Stomach smooth muscle (tissue), 2 donors: ENCODE measurements at regions not wholly inside any gene's neighbourhood (a gene's known extent, or its start where the extent isn't known, plus 50 kb on each side); places are given as distances from the start of the nearest gene placed in this dataset.

ENCODE experiments used
- H3K27ac ChIP-seq: one replicate; pipeline ENCODE4 v1.7.0; 2013; ENCODE audit warnings: mild to moderate bottlenecking, low read length, inconsistent platforms
- H3K27me3 ChIP-seq, 2 donors: one replicate each; pipeline ENCODE4 v1.7.0; 2013; ENCODE audit warnings: low read length in 2 of 2; ENCODE audit not compliant: insufficient read depth in 2 of 2, control insufficient read depth in 1 of 2
- H3K36me3 ChIP-seq, 2 donors: one replicate each; pipeline ENCODE4 v1.7.0; 2013; ENCODE audit warnings: low read length in 2 of 2; ENCODE audit not compliant: control insufficient read depth in 2 of 2, insufficient read depth in 2 of 2
- H3K4me1 ChIP-seq: one replicate; pipeline ENCODE4 v1.7.0; 2013; ENCODE audit warnings: low read length; ENCODE audit not compliant: control insufficient read depth, insufficient read depth
- H3K4me3 ChIP-seq, 2 donors: one replicate each; pipeline ENCODE4 v1.7.0; 2013; ENCODE audit warnings: low read length in 2 of 2
- H3K9ac ChIP-seq, 2 donors: one replicate each; pipeline ENCODE4 v1.7.0; 2013; ENCODE audit warnings: low read length in 2 of 2, mild to moderate bottlenecking in 1 of 2
- H3K9me3 ChIP-seq, 2 donors: one replicate each; pipeline ENCODE4 v1.7.0; 2013; ENCODE audit warnings: low read length in 2 of 2; ENCODE audit not compliant: control insufficient read depth in 2 of 2
- donor health status: healthy.
- donor health status: Pancreatic carcinoma.

GRCh38 chr5:50929174-50929573 is 262.7 kb downstream of the PARP8 start:
- Histone ChIP-seq H3K9ac (no peak overlapping the region), H3K36me3 (no peaks in the 10 kb centered on the region), H3K4me3 (no peak overlapping the region), H3K27me3 (no peaks in the 10 kb centered on the region), H3K4me1 (no peaks in the 10 kb centered on the region), H3K27ac (no peak overlapping the region), H3K9me3 (no peaks in the 10 kb centered on the region)

GRCh38 chr5:50934343-50934742 is 267.9 kb downstream of the PARP8 start:
- Histone ChIP-seq H3K4me1 (no peaks in the 10 kb centered on the region), H3K9me3 (no peaks in the 10 kb centered on the region), H3K36me3 (no peaks in the 10 kb centered on the region), H3K27ac (no peak overlapping the region), H3K27me3 (no peaks in the 10 kb centered on the region), H3K4me3 (no peak overlapping the region), H3K9ac (no peak overlapping the region)

GRCh38 chr5:50945139-50945538 is 278.7 kb downstream of the PARP8 start:
- Histone ChIP-seq H3K9me3 (peaks cover 0 to 2% of the 10 kb centered on the region in 2 donors), H3K4me1 (peaks cover 4% of the 10 kb centered on the region), H3K27ac (no peak overlapping the region), H3K4me3 (no peak overlapping the region), H3K9ac (no peak overlapping the region), H3K36me3 (no peaks in the 10 kb centered on the region), H3K27me3 (no peaks in the 10 kb centered on the region)

GRCh38 chr5:50947906-50948683 is 281.7 kb downstream of the PARP8 start:
- Histone ChIP-seq H3K36me3 (no peaks in the 10 kb centered on the region), H3K4me1 (peaks cover 4% of the 10 kb centered on the region), H3K27ac (no peak overlapping the region), H3K4me3 (no peak overlapping the region), H3K9me3 (peaks cover 0 to 2% of the 10 kb centered on the region in 2 donors), H3K9ac (no peak overlapping the region), H3K27me3 (no peaks in the 10 kb centered on the region)

GRCh38 chr5:50953290-50953689 is 286.9 kb downstream of the PARP8 start:
- H3K4me1 ChIP-seq, result no peaks in the 10 kb centered on the region
- H3K4me3 ChIP-seq, result no peak overlapping the region
- no peaks in the 10 kb centered on the region for H3K27me3 ChIP-seq
- H3K9me3 ChIP-seq, result no peaks in the 10 kb centered on the region
- H3K36me3 ChIP-seq, result no peaks in the 10 kb centered on the region
- H3K9ac ChIP-seq, result no peak overlapping the region
- no peak overlapping the region for H3K27ac ChIP-seq

- no peak overlapping the region for H3K27ac ChIP-seq
- no peaks in the 10 kb centered on the region for H3K9me3 ChIP-seq
- no peak overlapping the region for H3K9ac ChIP-seq
- H3K4me1 ChIP-seq, result no peaks in the 10 kb centered on the region
- no peak overlapping the region for H3K4me3 ChIP-seq
- H3K27me3 ChIP-seq, result no peaks in the 10 kb centered on the region
- H3K36me3 ChIP-seq, result no peaks in the 10 kb centered on the region
Observed at GRCh38 chr5:50958852-50959457, 292.5 kb downstream of the PARP8 start.

- H3K27ac ChIP-seq, result peak overlapping the region; percentile 99
- peak overlapping the region; percentile 82 to 86 for H3K4me3 ChIP-seq
- no peaks in the 10 kb centered on the region for H3K9me3 ChIP-seq
- no peaks in the 10 kb centered on the region for H3K36me3 ChIP-seq
- peak overlapping the region; percentile 82 to 97 for H3K9ac ChIP-seq
- H3K4me1 ChIP-seq, result peaks cover 8% of the 10 kb centered on the region
- peaks cover 0 to 2% of the 10 kb centered on the region in 2 donors for H3K27me3 ChIP-seq
Observed at GRCh38 chr5:50962934-50963872, 296.8 kb downstream of the PARP8 start.

GRCh38 chr5:50963971-50964745 is 297.7 kb downstream of the PARP8 start:
- Histone ChIP-seq H3K9ac (peak overlapping the region; percentile 82 to 97), H3K27me3 (peaks cover 0 to 2% of the 10 kb centered on the region in 2 donors), H3K36me3 (no peaks in the 10 kb centered on the region), H3K9me3 (no peaks in the 10 kb centered on the region), H3K4me1 (peaks cover 8% of the 10 kb centered on the region), H3K27ac (peak overlapping the region; percentile 99), H3K4me3 (peak overlapping the region; percentile 82 to 86)

GRCh38 chr5:50964746-50965653 is 298.6 kb downstream of the PARP8 start:
- Histone ChIP-seq H3K27ac (peak overlapping the region; percentile 99), H3K4me1 (peaks cover 8% of the 10 kb centered on the region), H3K4me3 (peak overlapping the region; percentile 82 to 86), H3K9me3 (no peaks in the 10 kb centered on the region), H3K27me3 (peaks cover 0 to 2% of the 10 kb centered on the region in 2 donors), H3K9ac (peak overlapping the region; percentile 82 to 97), H3K36me3 (no peaks in the 10 kb centered on the region)
